EH (cell line): ENCODE measurements at regions not wholly inside any gene's neighbourhood (a gene's known extent, or its start where the extent isn't known, plus 50 kb on each side); places are given as distances from the start of the nearest gene placed in this dataset.

Experiments used
- DNase-seq: peaks from one replicate; pipeline ENCODE4 v3.0.0-alpha.2; 2015; ENCODE audit warnings: low read depth

- DNase-seq: no peak
Measured at GRCh38 chr15:81595752-81596151, 221.7 kb upstream of the TMC3 start.

DNA sequence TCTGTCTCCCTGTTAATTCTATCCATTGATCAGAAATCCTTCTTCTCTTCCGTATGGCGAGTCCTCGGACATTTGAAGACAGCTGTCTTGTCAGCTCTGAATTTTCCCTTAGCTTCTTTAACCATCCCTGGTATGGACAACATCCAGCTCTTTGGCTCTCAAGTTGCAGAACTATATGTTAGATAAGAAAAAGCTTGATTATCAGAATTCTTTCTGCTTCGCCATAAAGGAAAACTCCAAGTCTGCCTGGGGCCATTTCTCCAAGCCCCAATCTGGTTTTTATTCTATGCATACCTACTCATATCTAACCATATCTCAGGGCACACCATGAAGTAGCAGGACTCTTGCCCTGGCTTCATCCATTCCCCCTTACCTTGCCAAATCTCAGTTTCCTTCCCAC, 215.7 kb upstream of the TMC3 start:
- no peak for DNase-seq

- DNase-seq: no peak
Measured at GRCh38 chr15:81575436-81576123, 201.6 kb upstream of the TMC3 start.

- DNase-seq: no peak
Measured at GRCh38 chr15:81573098-81573746, 199.2 kb upstream of the TMC3 start.

DNA sequence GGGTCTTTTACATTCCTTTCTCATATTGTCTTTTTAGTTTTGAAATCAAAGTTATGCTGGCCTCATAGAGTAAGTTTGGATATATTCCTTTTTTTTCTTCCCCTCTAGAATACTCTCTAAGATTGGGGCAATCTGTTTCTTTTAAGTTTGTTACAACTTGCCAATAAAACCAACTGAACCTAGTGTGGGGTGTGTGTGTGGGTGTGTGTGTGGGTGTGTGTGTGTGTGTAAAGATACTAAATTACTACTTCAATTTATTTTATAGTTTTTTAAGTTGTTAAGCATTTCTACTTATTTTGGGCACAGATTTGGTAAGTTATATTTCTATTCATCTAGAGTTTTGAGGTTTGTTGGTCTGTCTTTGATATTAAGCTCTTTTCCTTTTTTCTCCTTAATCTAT, 198.2 kb upstream of the TMC3 start:
- no peak for DNase-seq

DNA sequence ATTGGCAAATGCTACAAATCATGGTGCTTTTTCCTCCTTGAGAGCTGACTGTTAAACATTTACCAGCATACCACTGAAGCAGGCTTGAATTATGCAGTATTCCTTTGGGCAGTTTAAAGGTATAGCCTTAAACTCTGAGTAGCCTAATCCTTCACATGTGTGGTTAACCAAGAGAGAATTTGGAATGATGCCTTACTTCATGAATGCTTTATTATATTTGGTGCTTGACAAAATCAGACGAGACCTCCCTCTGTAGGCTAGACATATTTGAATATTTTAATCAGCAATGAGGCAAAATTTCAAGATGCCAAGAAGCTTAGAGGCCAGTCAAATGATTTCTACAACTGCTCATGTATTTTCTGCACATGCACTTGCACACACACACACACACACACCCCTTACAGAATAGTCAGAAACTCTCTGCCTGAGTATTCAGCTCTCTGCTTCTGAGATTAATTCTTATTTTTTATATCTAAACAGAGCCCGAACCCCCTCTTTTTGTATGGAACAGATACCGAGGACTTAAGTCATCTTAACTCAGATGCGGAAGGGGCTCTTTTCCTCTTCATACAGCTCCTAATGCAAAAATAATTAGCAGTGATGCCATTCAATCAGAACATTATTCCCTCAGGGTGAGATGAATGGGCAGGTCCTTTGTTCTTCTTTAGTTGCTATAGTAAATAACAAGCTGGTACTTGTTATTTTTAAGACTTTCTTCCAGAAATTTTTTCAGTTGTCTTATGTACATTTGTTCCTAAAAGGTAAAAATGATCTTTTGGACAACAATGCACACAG, 195.5 kb upstream of the TMC3 start:
- no peak for DNase-seq

DNA sequence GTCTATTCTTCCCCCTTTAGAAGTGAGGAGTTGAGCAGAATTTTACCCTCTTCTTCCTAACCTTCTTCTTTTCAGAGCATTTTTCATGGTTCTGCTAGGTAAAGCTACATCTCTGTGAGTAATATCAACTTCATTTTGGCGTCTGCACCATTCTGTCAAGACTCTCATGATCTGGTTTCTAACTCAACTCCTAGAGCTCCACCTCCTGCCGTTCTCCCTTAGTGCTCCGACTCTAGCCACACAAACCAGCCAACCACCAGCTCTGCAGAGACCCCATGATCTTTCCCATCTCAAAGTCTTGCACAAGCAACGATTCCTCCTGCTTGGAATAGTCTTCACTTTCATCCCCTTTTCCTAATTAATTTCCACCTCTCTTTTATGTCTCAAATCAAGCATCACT, 193.9 kb upstream of the TMC3 start:
- DNase-seq: no peak

GRCh38 chr15:81562986-81563385, 189.0 kb upstream of the TMC3 start:
- peak; percentile 1 for DNase-seq

DNA sequence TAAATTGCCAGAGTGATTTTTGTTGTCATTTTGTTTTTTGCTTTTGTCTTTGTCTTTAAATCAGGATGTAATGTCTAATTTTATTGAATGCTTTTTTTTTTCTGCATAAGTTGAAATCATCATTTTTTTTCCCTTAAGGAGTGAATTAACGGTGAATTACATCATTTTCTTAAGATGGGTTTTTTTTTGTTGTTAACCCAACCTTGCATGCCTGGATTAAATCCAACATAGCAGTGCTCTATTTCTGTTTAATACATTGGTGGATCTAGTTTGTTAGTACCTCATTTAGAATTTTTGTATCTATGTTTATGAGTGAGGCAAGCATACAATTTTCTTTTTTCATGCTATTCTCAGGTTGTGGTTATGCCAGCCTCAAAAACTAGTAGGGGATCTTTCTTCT, 186.4 kb upstream of the TMC3 start:
- DNase-seq: no peak

DNA sequence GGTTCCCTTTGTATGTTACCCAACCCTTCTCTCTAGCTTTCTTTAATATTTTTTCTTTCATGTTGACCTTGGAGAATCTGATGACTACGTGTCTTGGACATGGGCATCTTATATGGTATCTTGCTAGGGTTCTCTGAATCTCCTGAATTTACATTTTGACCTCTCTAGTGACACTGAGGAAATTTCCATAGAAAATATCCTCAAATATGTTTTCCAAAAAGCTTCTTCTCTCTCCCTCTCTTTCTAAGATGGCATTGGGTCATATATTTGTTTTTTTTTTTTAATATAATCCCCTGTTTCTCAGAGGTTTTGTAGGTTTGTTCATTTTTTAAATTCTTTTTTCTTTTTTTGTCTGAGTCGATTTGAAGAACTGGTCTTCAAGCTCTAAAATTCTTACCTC, 184.0 kb upstream of the TMC3 start:
- no peak for DNase-seq

GRCh38 chr15:81555346-81555745, 181.3 kb upstream of the TMC3 start:
- DNase-seq: no peak

DNA sequence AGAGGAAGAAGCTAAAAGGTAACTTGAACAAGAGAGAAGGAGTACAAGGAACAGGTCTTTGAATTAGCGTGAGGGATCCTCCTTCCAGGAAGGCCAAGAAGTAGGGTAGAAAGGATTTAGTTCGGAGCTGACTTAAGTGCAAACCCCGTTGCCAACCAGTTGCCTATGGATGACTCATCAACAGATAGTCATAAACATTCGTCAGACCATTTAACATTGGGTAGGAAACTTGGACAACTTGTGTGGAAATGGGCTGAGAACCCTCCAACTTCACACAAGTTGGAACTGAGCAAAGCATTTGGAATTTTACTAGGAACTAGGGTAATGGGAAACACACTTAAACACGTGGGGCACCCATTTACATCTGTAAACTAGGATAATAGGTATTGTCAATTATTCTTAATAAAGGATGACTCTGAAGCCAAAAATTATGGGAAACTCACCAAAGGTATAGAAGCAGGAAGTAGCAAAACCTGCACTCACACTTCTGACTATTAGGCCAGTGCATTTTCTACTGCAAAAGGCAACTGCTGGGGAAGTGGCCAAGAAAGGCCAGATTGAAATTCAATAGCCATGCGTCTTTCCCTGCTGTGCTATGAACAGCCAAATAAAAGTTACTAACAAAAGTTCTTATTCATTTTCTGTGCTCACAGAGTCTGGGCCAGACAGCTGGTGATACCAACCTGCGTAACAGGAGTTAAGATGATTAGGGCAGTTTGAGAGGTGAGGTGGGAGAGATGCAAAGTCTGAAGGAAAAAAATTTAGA, 174.5 kb upstream of the TMC3 start:
- DNase-seq: peak; percentile 22

DNA sequence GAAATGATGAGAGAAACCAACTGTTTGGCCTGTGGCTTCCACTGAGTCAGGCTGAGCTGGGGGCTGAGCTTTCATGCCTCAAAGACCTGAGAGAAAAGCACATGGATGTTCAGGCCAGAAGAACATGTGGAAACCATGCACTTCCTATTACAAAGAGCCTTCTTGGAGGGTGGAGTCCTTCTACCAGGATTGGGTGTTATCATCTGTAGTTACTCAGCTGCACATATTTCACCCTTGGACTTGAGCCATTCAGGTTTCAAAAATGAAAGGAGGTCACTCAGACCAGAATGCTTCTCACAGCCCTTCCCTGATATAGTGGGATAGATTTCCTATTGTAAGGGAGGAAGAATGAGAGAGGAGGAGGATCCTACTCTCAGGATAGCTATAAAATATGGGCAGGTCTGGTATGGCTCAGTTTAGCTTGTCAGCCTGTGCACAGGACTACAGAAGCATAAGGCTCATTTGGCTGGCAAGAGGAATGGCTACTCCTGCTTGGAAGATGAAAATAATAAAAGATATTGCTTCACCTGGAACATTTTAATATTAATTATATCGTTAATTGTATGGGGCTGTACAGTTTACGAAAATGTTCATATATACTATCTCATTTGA, 173.6 kb upstream of the TMC3 start:
- DNase-seq: no peak

DNA sequence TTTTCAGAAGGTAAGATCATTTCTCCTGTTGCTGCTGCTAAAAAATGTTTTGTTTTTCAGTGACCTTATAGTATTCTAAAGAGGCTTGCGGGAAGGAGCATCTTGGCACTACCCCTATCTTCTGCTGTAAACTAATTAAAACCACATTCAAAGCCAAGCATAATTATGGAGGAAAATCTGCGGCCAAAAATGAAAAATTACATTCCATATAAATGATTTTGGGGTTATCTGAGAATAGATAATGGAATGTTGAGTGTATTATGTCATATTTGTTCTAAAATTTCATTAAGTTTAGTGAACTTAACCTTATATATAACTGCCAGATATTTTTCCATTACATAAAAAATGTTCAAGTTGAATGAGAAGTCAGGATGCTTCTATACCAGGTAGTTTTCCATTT, 170.4 kb upstream of the TMC3 start:
- no peak for DNase-seq

- DNase-seq: no peak
Measured at GRCh38 chr15:81540909-81541308, 166.9 kb upstream of the TMC3 start.

- DNase-seq: no peak
Measured at GRCh38 chr15:81536356-81536755, 162.3 kb upstream of the TMC3 start.

- no peak for DNase-seq
Measured at GRCh38 chr15:81534124-81534523, 160.1 kb upstream of the TMC3 start.

GRCh38 chr15:81532001-81532400, 158.0 kb upstream of the TMC3 start:
- DNase-seq: peak; percentile 38

- peak; percentile 37 for DNase-seq
Measured at GRCh38 chr15:81531109-81531592, 157.1 kb upstream of the TMC3 start.

DNA sequence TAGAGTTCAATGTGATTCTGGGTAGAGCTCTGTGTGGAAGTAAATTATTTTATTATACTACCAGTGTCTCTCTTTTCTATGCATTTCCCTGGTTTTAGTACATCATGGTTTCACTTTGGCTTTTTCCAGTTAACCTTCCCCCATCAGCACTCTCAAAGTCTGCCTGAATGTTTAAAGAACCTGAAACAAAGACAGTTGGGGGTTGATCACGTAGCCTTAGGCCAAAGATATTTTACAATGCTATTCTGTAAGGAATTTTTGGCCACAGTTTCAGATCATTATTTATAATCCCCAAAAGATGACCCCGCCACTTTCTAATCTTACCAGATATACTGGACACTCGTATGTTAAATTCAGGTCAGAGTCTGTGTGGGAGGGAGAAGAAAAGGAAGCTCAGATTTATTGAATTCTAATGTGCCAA, 156.3 kb upstream of the TMC3 start:
- DNase-seq: no peak

- no peak for DNase-seq
Measured at GRCh38 chr15:81529481-81529880, 155.5 kb upstream of the TMC3 start.

DNA sequence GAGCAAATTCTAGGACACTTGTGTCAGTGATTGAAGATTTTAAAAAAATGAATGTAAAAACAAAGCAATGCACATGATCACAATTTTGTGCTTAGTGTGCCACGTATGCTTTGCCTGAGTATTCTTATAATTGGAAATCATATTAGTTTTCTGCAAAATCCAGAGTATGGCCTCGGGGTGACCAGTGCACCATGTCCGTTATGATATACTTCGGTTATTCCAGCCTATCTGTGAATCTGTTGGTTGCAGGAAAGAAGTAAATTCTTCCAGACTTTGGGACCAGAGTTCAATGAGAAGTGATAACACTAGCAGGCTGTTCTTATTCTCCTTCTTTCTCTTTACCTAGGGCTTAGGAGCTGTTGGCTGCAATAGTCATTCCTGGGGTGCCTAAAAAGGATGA, 152.0 kb upstream of the TMC3 start:
- no peak for DNase-seq
